ENCODE measurements at regions not wholly inside any gene's neighbourhood (a gene's known extent, or its start where the extent isn't known, plus 50 kb on each side); places are given as distances from the start of the nearest gene placed in this dataset.
"Not testable (repeated sequence)": the region's sequence is repeated elsewhere in the genome, so short reads cannot be mapped to it uniquely, and the experiment has no call there.

DNA sequence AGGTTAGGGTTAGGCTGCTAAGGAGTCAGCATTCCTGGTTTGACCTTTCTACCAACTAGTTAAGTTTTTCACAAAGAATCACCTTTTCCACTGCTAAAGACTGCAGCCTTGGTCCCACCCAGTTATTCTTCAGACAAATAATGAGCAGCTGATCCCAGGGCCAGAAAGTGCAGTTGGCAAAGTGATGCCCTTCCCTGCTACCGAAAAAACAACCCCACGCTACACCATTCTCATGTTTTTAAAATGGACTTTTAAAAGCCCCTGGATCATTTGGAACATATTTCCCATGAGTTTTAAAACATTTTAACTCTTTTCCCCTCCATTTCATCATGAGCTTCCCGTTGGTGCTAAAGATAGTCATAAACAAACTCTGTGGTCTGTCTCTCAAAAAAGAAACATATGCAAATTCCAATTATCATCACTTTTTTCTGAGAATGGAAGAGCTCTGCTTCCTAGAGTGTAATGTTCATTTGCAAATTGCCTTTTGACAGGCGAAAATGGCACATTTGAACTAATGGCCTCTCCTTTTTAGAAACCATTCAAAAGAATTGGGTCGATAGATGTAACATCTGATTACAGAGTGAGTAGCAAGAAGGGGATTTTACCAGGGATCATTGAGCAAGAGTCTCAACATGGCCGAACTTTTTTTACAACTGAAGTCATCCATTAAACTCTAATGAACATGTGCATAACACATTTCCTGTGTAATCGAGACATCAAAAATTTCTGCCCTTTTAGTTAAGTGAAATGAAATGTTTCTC, 129.3 kb upstream of the RAP1B start:
- no peak for DNase-seq

DNA sequence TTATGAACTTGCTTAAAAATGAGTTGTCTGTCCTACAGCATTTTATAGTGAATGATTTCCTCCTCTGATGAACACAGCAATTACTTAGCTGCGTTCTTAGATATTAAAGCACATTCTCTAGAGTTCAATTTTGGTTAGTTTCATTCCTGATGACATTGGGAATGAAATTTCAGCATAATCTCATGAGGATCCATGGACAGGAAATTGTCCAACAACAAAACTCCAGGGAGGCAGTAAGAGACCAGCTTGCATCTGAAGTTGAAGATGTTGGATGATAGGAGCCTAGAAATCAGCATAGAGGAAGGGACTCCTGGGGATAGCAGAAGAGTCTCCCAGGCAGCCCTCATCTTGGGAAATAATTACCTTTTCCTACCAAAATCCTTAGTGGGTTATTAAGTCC, 128.7 kb upstream of the RAP1B start:
- DNase-seq = no peak

DNA sequence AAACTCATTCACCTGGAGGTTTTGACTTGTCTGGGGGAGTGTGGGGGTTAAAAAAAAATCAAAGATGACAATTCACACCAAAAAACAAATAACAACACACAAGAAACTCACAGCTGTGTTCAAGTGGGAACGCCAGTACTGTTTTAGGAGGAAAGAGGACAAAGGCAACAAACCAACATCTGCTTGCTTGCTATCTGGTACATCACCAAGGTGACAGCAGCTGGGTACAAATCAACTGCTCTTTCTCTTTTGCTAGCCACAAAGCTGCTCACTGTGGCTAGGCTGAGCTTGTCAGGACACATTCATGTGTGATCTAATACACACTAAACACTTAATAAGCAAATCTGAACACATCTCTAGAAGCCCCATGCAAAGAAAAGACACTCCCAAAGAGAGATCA, 128.0 kb upstream of the RAP1B start:
- no peak for DNase-seq

DNA sequence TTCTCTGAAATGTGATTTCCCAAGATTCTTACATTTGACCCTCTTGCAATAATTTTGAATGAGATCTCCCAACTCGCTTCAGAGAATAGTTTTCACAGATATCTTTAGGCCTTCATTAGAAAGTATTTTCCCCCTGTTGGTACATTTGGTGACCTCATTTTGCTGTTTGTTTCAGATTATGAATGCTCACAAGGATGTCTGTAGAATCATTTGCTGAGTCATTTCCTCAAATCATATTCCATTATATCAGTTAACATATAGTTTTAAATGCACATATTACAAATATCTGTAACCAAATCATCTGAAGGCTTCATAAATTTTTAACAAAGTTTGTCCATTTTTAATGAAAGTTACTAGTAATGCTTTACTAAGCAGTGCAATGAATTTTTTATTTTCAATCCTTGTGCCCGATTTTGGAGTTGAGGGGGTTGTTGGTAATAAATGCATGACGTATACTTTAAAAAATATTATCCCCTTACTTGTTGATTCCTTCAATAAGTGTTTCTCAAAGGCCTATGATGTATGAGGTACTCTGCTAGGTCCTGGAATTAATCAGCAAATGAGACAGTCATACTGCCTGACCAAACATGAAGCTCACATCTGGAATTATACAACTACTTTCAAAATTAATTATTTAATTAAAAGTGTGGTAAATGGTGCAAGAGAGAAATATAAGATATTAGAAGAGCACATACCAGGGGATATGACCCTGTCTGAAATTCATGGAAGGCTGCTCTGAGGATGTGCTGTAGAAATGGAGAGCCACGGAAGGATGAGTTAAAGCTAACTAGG, 126.9 kb upstream of the RAP1B start:
- DNase-seq = no peak

DNA sequence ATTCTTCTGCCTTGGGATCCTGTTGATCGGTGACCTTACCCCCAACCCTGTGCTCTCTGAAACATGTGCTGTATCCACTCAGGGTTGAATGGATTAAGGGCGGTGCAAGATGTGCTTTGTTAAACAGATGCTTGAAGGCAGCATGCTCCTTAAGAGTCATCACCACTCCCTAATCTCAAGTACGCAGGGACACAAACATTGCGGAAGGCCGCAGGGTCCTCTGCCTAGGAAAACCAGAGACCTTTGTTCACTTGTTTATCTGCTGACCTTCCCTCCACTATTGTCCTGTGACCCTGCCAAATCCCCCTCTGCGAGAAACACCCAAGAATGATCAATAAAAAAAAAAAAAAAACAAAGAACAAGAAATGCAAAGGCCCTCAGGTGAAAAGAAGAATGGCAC, 126.1 kb upstream of the RAP1B start:
- not testable (repeated sequence) for DNase-seq

DNA sequence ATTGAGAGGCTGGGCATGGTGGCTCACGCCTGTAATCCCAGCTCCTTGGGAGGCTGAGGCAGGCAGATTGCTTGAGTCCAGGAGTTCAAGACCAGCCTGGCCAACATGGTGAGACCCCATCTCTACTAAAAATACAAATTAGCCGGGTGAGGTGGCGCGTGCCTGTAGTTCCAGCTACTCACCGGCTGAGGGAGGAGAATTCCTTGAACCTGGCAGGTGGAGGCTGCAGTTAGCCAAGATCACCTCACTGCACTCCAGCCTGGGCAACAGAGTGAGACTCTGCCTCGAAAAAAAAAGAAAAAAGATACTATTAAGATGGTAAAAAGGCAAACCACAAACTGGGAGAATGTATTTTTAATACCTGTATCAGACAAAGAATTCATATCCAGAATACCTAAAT, 124.2 kb upstream of the RAP1B start:
- DNase-seq = not testable (repeated sequence)

DNA sequence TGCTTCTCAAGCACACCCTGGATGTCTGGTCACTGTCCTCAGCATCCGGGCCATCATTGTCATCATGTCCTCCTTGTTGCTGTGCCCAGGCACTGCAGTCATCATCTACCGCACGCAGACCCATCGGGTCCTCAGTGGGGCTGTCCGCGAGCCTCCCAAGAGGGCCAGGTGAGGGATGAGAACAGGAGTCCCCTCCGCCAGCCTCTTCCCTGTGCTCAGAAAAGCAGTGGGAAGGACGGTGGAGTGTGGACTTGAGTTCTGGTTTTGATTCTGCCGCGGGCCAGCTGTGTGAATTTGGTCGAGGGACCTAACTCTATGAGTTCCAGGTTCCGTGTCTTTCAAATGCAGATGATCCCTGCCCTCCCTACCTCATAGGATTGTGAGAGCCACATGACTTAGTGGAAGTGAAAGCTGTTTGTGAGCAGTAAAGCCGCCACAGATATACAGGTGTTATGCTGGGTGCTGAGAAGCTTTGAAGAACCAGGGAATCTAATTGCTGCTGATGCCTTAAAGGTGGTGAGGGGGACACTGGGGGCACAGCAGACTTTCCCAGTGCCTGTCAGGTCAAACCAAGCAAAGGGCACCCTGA, 122.9 kb upstream of the RAP1B start:
- no peak for DNase-seq

DNA sequence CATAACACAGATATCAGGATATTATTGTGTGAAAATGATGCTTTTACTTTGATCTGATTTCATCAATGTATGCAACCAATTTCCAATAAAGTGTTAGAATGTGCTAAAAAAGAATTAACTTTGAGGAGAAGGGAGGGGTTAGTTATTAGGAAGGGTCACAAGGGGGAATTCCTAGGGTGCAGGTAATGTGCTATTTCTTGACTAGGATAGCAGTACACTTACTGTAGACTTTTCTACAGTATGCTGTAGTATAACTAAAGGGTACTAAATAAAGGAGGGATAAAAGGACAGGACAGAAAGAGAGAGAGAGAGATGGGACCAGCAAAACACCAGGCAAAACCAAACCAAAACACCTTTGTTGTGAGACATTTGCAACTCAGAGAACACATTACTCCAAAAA, 121.4 kb upstream of the RAP1B start:
- DNase-seq = no peak

DNA sequence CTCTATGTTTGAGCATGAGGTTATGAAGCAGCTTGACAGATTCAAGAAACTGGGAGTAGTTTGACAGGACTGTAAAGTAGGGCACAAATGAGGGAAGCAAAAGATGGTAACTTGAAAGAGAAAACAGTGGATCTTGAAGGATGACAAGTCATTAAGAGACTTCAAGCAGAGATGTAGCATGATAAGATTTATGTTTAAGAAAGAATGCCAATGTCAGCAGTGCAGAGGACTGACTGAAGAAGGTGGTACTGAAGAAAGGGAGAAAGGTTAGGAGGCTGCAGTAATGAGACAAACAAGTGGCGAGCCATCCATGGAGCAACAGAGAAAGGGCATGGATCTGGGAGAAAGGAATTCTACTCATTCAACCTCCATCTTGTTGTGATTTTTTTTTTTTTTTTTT, 120.2 kb upstream of the RAP1B start:
- DNase-seq = no peak

DNA sequence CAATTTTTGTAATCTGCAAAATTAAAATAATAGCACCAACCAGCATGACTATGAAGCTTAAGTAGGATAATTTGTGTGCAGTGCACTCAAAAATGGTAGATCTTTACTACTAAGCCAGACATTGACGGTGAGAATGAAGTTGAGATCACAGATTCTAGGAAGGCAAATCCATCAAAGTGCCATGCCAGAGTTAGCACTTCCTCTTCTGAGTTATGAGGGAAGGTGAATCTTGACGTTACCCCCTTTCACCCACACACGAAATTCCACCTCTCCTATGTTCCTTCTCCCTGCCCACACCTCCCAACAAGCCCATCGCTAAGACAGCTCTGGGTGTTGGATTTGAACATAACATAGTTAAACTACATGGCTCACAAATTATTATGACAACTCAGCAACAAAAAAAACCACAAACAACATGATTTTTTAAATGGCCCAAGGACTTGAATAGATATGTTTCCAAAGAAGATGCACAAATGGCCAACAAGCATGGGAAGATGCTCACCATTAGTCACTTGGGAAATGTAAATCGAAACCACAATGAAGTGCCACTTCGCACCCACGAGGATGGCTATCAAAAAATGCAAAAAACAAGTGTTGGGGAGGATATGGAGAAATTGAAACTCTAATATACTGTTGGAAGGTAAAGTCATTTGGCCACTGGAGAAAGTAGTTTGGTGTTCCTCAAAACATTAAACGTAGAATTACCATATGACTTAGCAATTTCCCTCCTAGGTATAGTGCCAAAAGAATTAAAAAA, 119.3 kb upstream of the RAP1B start:
- no peak for DNase-seq

DNA sequence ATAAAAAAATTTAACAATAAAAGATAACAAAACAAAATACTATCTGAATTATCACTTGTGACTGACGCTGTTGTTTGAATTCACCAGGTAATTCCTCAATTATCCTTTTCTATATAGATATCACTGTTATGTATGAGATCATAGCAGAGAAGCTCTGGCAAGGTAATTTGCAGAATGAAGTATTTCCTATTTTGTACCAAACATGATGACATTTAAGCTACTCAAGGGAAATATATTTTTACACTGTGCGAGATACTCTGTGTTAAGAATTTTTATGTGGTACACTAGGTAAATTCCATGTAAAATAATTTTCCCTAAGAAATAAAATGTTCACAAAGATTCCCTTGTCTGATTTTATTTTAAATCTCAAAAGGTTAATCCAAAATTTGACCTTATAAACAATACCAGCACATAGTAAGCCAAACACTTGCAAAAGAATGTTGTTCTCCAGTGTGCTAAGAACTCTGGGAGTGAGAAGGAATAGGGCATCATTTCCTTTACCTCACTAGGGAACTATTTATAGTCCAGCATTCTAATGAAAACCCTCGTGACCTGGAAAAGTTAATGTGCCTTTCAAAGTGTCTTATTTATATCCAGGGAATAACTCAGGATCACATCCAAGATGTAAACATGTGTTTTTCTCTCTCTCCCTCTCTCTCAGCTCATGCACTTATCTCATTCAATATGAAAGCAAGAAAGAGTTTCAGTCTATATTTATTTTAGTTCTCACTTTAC, 115.2 kb upstream of the RAP1B start:
- DNase-seq = no peak

DNA sequence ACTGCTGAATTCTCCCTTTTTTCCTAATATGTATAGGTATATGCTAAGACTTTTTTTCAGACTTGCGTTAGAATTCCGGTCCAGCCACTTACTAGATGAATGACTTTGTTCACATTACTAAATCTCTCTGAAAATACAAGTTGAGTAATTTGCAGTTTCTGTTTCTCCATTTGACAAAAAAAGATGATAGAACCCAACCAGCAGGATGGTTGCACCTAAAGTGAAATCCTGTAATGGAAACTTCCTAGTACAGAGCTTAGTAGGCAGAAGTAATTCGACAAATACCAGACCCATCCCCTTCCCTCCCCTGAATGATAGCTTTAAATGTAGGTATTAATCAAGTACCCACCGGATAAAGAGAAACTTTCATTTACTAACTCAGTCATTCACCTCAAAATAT, 113.6 kb upstream of the RAP1B start:
- no peak for DNase-seq

DNA sequence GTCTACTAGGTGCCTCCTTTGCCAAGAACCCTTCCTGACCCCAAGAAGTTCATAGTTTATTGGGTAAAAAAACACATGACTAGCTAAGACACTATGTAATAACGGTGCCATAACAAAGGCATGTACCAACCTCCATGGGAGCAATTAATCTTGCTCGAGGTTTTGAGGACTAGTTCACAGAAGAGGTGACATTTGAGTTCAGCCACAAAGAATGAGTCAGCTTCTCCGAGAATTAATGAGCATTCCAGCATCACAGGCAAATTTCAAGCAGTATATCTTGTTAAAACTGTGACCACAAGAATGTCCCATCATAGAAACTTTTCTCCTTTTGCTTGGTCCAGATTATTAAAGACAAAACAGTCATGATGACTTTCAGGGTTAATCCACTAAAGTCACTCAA, 113.0 kb upstream of the RAP1B start:
- no peak for DNase-seq

DNA sequence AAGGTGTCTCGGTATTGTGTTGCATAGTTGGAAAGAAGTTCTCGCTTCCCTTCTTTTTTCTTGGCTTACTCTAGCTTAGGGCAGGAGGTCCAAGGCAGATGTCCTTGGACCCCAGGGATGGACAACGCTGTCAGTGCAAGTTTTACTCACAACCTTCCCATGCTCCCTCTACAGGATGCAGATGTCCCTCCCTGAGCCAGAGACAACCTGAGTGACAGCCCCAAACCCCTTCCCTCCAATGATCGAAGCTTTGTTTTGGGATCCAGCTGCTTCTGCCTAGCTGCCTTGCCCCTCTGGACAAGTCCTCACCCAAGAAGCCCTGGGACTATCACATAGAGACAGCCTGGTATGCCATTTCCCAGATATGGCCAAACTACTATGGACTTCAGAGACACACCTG, 112.0 kb upstream of the RAP1B start:
- DNase-seq = no peak

DNA sequence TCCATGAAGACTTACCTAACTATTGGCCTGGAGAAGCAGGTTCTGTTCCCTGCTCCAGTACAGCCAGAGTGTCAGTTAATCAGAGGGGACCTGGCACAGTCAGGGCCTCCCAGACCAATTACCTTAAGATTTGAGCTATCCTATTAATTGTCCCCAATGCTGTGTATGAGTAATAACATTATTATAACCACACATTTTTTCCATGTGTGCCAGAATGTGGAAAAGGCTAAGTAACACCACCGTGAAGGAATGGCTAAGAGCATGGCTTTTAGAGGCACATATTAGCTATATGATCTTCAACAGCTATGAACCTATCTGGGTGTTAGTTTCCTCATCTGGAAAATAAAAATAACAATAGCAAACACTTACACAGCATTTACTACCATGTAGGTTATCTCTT, 111.1 kb upstream of the RAP1B start:
- DNase-seq = no peak

DNA sequence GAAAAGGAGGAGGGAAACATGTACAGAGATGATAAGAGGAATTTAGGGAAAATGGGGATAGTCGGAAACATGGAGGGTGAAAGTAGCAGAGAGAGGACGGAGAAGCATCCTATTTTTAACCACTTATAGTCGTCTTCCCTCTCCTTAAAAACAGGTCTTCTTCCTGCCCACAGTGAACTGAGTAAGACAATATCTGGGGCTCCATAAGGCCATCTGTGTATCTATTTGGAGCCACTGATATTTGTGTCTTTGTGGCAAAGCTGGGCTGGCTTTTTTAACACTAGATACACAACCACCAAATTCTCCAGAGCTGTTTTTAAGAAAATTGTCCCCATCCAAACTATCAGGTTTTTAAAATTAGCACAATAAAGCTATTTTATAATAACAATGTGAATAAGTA, 109.5 kb upstream of the RAP1B start:
- no peak for DNase-seq

DNA sequence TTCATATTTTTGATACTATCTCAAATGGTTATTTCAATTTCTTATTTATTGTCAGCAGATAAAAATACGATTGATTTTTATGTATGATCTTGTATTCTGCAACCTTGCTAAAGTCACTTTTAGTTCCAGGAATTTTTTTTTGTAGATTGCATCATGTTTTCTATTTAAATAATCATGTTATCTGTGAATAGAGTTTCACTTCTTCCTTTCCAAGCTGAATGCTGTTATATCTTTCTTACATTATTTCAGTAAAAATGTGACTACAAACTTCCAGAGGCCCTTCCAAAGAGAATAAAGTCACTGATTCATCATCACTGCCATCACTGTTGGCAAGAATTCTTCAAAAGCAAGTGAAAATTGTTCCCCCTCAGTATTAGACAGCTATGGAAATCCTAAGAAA, 104.7 kb upstream of the RAP1B start:
- DNase-seq = no peak

DNA sequence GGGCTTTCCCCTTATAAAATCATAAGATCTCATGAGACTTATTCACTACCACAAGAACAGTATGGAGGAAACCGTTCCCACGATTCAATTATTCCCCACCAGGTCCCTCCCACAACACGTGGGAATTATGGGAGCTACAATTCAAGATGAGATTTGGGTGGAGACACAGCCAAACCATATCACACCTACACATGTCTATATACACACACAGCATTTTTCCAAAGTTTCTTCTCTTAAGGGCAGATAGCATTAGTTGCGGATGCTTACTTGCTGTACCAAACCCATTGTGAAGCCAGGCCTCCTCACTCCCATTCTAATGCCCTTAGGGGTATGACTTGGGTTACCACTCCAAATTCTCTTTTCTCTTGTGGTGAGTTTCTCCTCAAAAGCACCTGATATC, 104.1 kb upstream of the RAP1B start:
- no peak for DNase-seq

DNA sequence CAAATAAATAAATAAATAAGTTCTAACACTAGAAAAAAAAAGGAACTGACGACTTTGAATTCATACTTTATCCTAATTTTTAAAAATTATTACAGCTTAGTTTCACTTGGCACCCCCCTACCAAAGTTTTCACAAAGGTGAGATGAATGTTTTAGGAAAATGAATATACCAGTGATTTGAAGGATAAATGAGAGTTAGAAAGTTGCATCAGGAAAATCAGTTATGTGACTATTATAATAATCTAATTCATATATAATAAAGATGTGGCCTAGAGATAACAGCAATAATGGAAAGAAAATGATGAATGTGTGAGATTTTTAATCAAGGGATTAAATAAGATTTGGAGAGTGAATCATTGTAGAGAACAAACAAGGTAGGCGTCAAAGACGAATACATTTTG, 103.0 kb upstream of the RAP1B start:
- no peak for DNase-seq

DNA sequence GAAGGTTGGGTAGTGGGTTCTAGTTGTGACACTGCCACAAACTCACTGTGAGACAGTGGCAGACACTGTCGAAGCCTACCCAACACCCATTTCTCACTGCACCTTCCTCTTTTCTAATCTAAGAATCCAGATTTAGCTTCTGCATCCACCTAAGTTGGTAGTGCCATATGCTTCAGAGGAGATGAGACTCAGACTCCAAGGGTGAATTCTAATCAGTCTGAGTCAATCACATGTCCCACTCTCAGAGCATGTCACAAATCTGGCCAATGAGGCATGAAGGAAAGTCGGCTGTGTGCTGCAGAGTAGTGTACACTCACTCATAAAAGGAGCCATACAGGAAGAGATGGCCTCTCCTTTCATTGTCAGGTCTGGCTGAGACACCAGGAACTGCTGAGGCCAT, 102.1 kb upstream of the RAP1B start:
- DNase-seq = no peak

DNA sequence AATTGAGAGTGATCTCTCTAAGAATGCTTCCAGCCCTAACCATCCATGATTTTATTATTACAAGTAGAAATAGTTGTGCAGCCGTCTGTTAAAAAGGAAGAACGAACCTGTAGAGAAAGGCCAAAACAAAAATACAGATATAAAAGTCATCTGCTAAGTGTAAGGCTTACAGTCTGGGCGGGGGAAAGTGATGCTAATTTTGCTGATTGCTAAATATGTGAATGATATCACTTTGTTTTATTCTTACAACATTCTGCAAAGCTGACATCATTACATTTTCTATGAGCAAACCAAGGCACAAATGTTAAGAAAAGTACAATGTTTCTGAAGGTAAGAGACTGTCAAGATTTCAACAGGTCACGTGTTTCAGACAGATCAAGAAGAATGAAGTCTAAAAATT, 101.5 kb upstream of the RAP1B start:
- DNase-seq = no peak

DNA sequence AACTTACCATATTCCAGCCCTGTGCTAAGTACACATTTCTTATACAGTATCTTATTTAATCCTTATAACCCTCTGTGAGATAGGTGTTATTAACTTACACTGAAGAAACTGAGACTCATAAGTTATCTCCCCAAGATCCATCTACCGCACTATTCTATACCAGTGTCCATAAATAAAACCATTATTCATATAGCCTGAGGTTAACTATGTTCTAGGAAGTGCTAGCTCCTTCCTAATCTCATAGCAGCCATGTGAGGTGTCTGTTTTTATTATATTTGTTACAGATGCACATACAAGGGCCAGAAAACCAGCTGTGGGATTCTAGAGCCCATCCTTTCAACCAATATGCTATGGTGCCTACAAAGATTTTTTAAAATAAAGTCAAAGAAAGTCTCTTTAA, 100.3 kb upstream of the RAP1B start:
- no peak for DNase-seq
